KMS-11 (cell line): ENCODE measurements at regions not wholly inside any gene's neighbourhood (a gene's known extent, or its start where the extent isn't known, plus 50 kb on each side); places are given as distances from the start of the nearest gene placed in this dataset.
"Not testable (repeated sequence)": the region's sequence is repeated elsewhere in the genome, so short reads cannot be mapped to it uniquely, and the experiment has no call there.

Experiments used
- H2AFZ ChIP-seq: fragments of 200-600 bp; sonication (generic); 2 replicates; pipeline ENCODE4 v1.6.1; 2016; ENCODE audit warnings: antibody characterized with exemption, mixed run types, low read depth
- H3K27ac ChIP-seq: fragments of 200-600 bp; sonication (generic); 2 replicates; pipeline ENCODE4 v1.6.1; 2016; ENCODE audit warnings: mild to moderate bottlenecking, mixed run types
- H3K27me3 ChIP-seq: fragments of 200-600 bp; sonication (generic); 2 replicates; pipeline ENCODE4 v1.6.1; 2017; ENCODE audit warnings: mild to moderate bottlenecking, low read depth, mixed run types, moderate library complexity; ENCODE audit not compliant: insufficient read depth
- H3K36me3 ChIP-seq: fragments of 200-600 bp; sonication (generic); 2 replicates; pipeline ENCODE4 v1.6.1; 2017; ENCODE audit warnings: mild to moderate bottlenecking, mixed run types; ENCODE audit not compliant: insufficient read depth
- H3K4me1 ChIP-seq: fragments of 200-600 bp; sonication (generic); 2 replicates; pipeline ENCODE4 v1.6.1; 2016; ENCODE audit warnings: mild to moderate bottlenecking, low read depth, mixed run types; ENCODE audit not compliant: poor library complexity, severe bottlenecking
- H3K4me2 ChIP-seq: fragments of 200-600 bp; sonication (generic); 2 replicates; pipeline ENCODE4 v1.7.0; 2016; ENCODE audit warnings: mild to moderate bottlenecking, mixed run types
- H3K4me3 ChIP-seq: fragments of 200-600 bp; sonication (generic); IDR thresholded peaks from 2 replicates; pipeline ENCODE4 v1.6.1; 2017; ENCODE audit warnings: low read depth, low read length, mixed read lengths; ENCODE audit not compliant: insufficient read depth
- H3K79me2 ChIP-seq: fragments of 200-600 bp; sonication (generic); 2 replicates; pipeline ENCODE4 v1.6.1; 2016; ENCODE audit warnings: low read depth, mixed run types; ENCODE audit not compliant: insufficient read depth
- H3K9ac ChIP-seq: fragments of 200-600 bp; sonication (generic); 2 replicates; pipeline ENCODE4 v1.6.1; 2016; ENCODE audit warnings: mild to moderate bottlenecking, mixed run types
- H4K20me1 ChIP-seq: fragments of 200-600 bp; sonication (generic); 2 replicates; pipeline ENCODE4 v1.6.1; 2016; ENCODE audit warnings: mild to moderate bottlenecking, mixed run types; ENCODE audit not compliant: insufficient read depth
- CTCF ChIP-seq: fragments of 200-600 bp; sonication (generic); conservative IDR thresholded peaks from 2 replicates; pipeline ENCODE4 v1.6.1; 2017; ENCODE audit warnings: low read depth, mild to moderate bottlenecking, antibody characterized with exemption, low read length, moderate library complexity, mixed read lengths

- H3K27me3 ChIP-seq, result no peaks in the 10 kb centered on the region
- H3K79me2 ChIP-seq, result no peaks in the 10 kb centered on the region
- H3K36me3 ChIP-seq, result no peaks in the 10 kb centered on the region
- no peak overlapping the region for H3K9ac ChIP-seq
- peaks cover 6% of the 10 kb centered on the region for H3K4me1 ChIP-seq
- no peaks in the 10 kb centered on the region for H4K20me1 ChIP-seq
- no peak overlapping the region for H3K4me3 ChIP-seq
- no peak overlapping the region for H3K4me2 ChIP-seq
- H2AFZ ChIP-seq, result no peak overlapping the region
- no peak overlapping the region for H3K27ac ChIP-seq
- TF ChIP-seq CTCF, result no peak
These were observed 69.2 kb downstream of the SLC41A2 start for GRCh38 chr12:104888892-104889291.

GRCh38 chr12:104888481-104888880 lies 69.6 kb downstream of the SLC41A2 start:
- Histone ChIP-seq H2AFZ (no peak overlapping the region), H3K79me2 (no peaks in the 10 kb centered on the region), H3K4me1 (peaks cover 6% of the 10 kb centered on the region), H3K9ac (no peak overlapping the region), H3K4me2 (no peak overlapping the region), H3K4me3 (no peak overlapping the region), H3K27me3 (no peaks in the 10 kb centered on the region), H4K20me1 (no peaks in the 10 kb centered on the region), H3K27ac (no peak overlapping the region), H3K36me3 (no peaks in the 10 kb centered on the region)
- TF ChIP-seq CTCF, result no peak

GRCh38 chr12:104887452-104887851 lies 70.6 kb downstream of the SLC41A2 start:
- H3K27ac ChIP-seq, result no peak overlapping the region
- H3K36me3 ChIP-seq, result no peaks in the 10 kb centered on the region
- H2AFZ ChIP-seq, result no peak overlapping the region
- H3K4me3 ChIP-seq, result no peak overlapping the region
- H3K4me1 ChIP-seq, result peaks cover 6% of the 10 kb centered on the region
- H3K9ac ChIP-seq, result no peak overlapping the region
- H4K20me1 ChIP-seq, result no peaks in the 10 kb centered on the region
- no peak overlapping the region for H3K4me2 ChIP-seq
- no peaks in the 10 kb centered on the region for H3K27me3 ChIP-seq
- no peaks in the 10 kb centered on the region for H3K79me2 ChIP-seq
- TF ChIP-seq CTCF, result no peak

GRCh38 chr12:104886418-104887401 lies 71.4 kb downstream of the SLC41A2 start:
- Histone ChIP-seq H3K27ac (no peak overlapping the region), H3K36me3 (no peaks in the 10 kb centered on the region), H3K79me2 (no peaks in the 10 kb centered on the region), H4K20me1 (no peaks in the 10 kb centered on the region), H3K27me3 (no peaks in the 10 kb centered on the region), H3K9ac (no peak overlapping the region), H2AFZ (no peak overlapping the region), H3K4me3 (no peak overlapping the region), H3K4me2 (no peak overlapping the region), H3K4me1 (peaks cover 6% of the 10 kb centered on the region)
- no peak for TF ChIP-seq CTCF

GRCh38 chr12:104878858-104879257 lies 79.2 kb downstream of the SLC41A2 start:
- not testable (repeated sequence) for H3K27me3 ChIP-seq, H3K4me2 ChIP-seq, H3K27ac ChIP-seq, H3K4me1 ChIP-seq, H3K4me3 ChIP-seq, H4K20me1 ChIP-seq, H3K36me3 ChIP-seq, H3K9ac ChIP-seq, H3K79me2 ChIP-seq, H2AFZ ChIP-seq
